CD4-positive, alpha-beta T cell treated with Interleukin-17A for 1 hour (primary cell): ENCODE measurements at regions not wholly inside any gene's neighbourhood (a gene's known extent, or its start where the extent isn't known, plus 50 kb on each side); places are given as distances from the start of the nearest gene placed in this dataset.
"Not testable (repeated sequence)": the region's sequence is repeated elsewhere in the genome, so short reads cannot be mapped to it uniquely, and the experiment has no call there.

ENCODE experiments used
- DNase-seq: peaks from one replicate; pipeline ENCODE4 v3.0.0-alpha.2; 2020

GRCh38 chr18:22283855-22284254, 114.5 kb downstream of the GATA6 start:
- not testable (repeated sequence) for DNase-seq

GRCh38 chr18:22283397-22283796, 114.0 kb downstream of the GATA6 start:
- no peak for DNase-seq

DNA sequence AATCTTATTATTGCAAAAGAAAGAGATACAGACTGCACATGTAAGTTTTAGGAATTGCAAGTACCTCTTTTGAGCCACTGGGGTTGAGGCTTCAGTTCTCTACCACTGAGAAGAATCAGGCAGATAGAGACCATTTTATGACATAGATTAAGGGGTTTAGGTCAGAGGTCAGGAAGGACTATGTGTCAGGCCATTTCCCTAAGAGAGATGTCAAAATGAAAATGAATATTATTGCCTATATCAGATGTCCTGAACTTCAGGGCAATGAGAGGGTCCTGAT, 113.7 kb downstream of the GATA6 start:
- peak; percentile 9 for DNase-seq

- peak; percentile 79 for DNase-seq
Observed at GRCh38 chr18:22282311-22283115, 113.1 kb downstream of the GATA6 start.

- no peak for DNase-seq
Observed at GRCh38 chr18:22280453-22280750, 111.0 kb downstream of the GATA6 start.

DNA sequence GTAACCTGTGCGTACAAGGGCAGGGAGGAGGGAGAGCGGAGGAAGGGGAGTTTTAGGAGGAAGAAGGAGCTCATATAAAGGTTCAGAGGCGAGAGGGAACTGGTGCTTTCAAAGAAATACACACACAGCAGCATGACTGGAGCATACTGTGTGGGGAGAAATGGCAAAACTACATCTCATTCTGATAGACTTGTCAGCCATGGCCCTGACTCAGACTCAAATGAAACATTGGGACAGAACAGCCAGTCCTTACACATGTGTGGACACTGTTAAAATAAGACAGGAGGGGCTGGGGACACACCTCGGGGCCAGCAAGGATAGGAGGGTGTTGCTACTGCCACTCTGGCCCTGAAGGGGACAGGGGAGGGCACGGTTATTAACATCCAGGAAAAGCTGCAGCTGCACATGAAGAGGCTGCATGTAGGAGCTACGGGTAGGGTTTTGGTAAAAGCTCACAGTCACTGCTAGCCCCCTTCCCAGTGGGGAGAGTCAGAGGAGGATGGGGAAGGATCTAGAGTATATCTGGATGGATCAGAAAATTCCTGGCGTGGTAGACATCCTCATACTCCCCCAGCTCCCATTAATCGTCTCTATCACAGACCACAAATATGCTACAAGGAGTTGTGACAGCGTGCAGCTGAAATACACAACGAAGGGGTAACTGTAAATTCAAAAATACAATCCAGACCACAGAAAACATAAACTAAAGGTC, 110.5 kb downstream of the GATA6 start:
- DNase-seq: no peak

GRCh38 chr18:22278798-22279197, 109.4 kb downstream of the GATA6 start:
- DNase-seq: no peak

GRCh38 chr18:22277758-22278157, 108.4 kb downstream of the GATA6 start:
- no peak for DNase-seq

- DNase-seq: no peak
Observed at GRCh38 chr18:22276334-22276713, 106.9 kb downstream of the GATA6 start.

DNA sequence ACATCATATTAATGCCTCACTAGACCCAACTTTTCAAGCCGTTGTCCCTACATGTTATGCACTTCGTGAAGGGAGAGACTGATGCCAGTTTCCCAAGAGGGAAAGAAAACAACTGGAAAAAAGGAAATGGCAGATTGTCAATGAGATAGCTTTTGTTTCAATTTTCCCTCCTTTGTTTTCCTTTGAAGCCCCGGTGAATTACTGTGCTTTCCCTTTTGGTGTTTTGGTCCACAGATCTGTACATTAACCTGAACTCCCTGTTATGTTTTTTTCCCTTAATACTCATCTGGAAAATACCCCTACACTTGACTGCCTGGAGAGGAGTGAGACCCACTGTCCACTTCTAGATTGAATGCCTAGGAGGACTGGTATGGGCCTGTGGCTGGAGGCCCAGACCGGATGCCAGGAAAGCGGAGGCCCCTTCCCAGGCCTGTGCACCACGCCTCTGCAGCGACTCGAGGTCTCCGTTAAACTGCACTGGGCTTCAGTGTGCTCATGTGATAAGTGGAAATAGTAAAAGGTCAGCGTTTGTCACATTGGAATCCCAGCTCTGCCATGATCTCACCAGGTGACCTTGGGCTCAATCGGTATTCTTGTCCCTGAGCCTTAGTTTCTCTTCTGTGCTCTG, 106.4 kb downstream of the GATA6 start:
- DNase-seq: no peak

DNA sequence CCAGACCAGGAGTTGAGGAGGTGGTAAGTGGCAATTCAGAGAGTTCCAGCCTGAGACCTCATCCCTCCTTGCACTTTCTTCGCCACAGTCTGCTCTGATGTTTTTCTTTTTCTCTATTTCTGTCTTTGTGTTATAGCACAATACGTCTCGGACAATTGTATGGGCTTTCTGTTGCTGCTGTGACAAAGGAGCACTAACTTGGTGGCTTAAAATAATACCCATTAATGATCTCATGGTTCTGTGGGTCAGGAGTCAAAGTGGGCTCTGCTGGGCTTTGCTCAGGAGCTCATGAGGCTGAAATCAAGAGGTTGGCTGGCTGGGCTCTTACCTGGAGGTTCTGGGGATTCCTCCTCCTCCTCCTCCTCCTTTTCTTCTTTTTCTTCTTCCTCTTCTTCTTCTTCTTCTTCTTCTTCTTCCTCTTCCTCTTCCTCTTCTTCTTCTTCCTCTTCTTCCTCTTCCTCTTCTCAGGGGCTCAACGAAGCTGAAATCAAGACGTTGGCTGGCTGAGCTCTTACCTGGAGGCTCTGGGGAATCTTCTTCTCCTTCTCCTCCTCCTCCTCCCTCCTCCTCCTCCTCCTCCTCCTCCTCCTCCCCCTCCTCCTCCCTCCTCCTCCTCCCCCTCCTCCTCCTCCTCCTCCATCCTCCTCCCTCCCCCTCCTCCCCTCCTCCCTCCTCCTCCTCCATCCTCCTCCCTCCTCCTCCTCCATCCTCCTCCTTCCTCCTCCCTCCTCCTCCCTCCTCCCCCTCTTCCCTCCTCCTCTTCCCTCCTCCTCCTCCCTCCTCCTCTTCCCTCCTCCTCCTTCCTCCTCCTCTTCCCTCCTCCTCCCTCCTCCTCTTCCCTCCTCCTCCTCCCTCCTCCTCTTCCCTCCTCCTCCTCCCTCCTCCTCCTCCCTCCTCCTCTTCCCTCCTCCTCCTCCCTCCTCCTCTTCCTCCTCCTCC, 104.0 kb downstream of the GATA6 start:
- no peak for DNase-seq

- no peak for DNase-seq
Observed at GRCh38 chr18:22272242-22272641, 102.9 kb downstream of the GATA6 start.

DNA sequence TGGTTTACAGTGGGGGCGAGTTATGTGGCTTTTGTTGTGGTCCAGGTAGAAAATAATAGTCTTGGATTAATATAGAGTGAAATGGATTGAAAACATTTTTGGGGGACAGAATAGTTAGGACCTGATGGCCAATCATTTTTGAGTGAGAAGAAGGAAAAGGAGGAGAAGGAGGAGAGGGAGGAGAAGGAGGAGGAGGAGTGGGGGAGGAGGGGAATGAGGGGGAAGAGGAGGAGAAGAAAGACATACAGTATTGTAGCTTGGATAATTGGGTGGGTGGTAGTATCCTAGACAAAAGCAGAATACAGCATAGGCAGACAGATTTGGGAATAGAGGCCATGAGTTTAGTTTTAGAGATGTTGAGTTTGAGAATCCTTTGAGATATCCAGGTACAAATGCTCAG, 101.6 kb downstream of the GATA6 start:
- DNase-seq: no peak

GRCh38 chr18:22268641-22269128, 99.3 kb downstream of the GATA6 start:
- no peak for DNase-seq

DNA sequence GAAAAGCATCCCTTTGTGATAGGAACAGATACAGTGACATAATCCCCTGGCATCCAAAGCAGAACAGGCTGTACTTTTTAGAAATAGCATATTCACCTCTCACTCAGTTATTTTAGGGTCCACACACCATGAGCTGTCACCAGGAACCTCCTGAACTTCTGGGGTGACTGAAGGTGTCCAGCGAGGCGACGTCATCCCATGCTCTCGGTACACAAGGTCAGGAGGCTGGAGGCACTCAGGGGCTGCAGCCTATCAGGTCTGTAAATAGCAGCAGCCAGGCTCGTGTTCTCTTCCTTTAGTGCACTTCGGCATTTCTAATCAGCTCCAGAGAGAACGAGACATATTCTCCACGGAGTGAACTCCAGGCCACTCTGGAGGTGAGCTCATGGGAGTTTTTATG, 98.3 kb downstream of the GATA6 start:
- no peak for DNase-seq

GRCh38 chr18:22267225-22267624, 97.8 kb downstream of the GATA6 start:
- DNase-seq: no peak

DNA sequence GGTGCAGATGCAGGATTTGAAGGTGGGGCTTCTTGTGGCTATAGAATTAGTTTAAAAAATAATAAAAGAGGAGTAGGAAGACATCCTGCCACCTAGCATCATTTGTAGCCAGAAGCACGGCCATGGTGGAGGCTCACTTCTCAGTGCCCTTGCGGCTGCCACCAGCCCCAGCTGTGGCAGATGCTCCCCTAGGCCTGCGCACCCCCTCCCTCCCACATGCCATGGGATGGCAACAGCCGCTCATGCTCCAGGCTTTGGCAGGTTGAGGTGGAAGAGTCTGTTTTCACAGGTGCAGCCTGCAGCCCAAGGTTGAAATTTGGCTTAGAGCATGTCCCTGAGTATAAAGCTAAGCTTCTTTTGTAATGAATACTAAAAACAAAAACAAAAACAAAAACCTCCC, 96.4 kb downstream of the GATA6 start:
- DNase-seq: no peak

- DNase-seq: peak; percentile 47
Observed at GRCh38 chr18:22260208-22260820, 90.9 kb downstream of the GATA6 start.

- DNase-seq: no peak
Observed at GRCh38 chr18:22257022-22257543, 87.7 kb downstream of the GATA6 start.

DNA sequence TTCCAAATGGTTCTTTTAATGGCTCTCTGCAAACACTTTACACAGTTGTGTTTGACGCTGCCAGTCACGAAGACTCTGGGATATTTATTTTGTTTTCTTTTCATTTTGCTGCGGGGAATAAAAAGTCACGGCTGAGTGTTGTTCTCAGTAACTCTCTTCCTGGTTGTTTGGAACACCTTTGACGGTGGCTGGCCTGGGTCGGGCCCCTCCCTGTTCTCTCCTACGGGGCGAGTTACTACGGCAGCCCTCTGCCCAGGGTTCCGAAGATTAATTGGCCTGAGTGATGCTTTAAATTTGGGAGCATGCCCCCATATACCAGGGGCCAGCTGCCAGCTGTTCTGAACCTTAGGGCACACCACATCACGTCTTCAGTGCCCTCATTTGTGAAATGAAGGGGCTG, 84.7 kb downstream of the GATA6 start:
- DNase-seq: no peak

- DNase-seq: no peak
Observed at GRCh38 chr18:22253676-22254075, 84.3 kb downstream of the GATA6 start.

- no peak for DNase-seq
Observed at GRCh38 chr18:22253156-22253555, 83.8 kb downstream of the GATA6 start.
